ENCODE measurements at regions not wholly inside any gene's neighbourhood (a gene's known extent, or its start where the extent isn't known, plus 50 kb on each side); places are given as distances from the start of the nearest gene placed in this dataset.
"Not testable (repeated sequence)": the region's sequence is repeated elsewhere in the genome, so short reads cannot be mapped to it uniquely, and the experiment has no call there.

GRCh38 chr11:126149759-126150625 lies 61.5 kb downstream of the RPUSD4 start:
- DNase-seq = no peak
- peak; percentile 34 for ATAC-seq
- intact Hi-C loops (cut with micrococcal nuclease) = no loop called here

- ATAC-seq (no peak), DNase-seq (no peak)
- intact Hi-C loops (cut with micrococcal nuclease) = no loop called here
Observed at GRCh38 chr11:126148317-126148716, 63.1 kb downstream of the RPUSD4 start.

- DNase-seq = no peak
- no peak for ATAC-seq
- intact Hi-C loops (cut with micrococcal nuclease) = no loop called here
Observed at GRCh38 chr11:126147208-126148111, 64.0 kb downstream of the RPUSD4 start.

GRCh38 chr11:126146454-126147192 lies 64.8 kb downstream of the RPUSD4 start:
- ATAC-seq = no peak
- intact Hi-C loops (cut with micrococcal nuclease) = no loop called here
- no peak for DNase-seq

GRCh38 chr11:126145954-126146353 lies 65.5 kb downstream of the RPUSD4 start:
- intact Hi-C loops (cut with micrococcal nuclease) = no loop called here
- ATAC-seq (no peak), DNase-seq (no peak)

- intact Hi-C loops (cut with micrococcal nuclease); DNase-seq; ATAC-seq: not testable (repeated sequence)
Observed at GRCh38 chr11:126143491-126143890, 68.0 kb downstream of the RPUSD4 start.

- peak; percentile 54 for ATAC-seq
- intact Hi-C loops (cut with micrococcal nuclease) = no loop called here
- DNase-seq = peak; percentile 79
Observed at GRCh38 chr11:126140926-126141280, 70.5 kb downstream of the RPUSD4 start.

GRCh38 chr11:126140201-126140925 lies 71.1 kb downstream of the RPUSD4 start:
- intact Hi-C loops (cut with micrococcal nuclease) = no loop called here
- peak; percentile 54 for ATAC-seq
- no peak for DNase-seq

GRCh38 chr11:126139111-126140091 lies 72.0 kb downstream of the RPUSD4 start:
- DNase-seq (peak; percentile 65), ATAC-seq (peak; percentile 55)
- intact Hi-C loops (cut with micrococcal nuclease) = no loop called here

GRCh38 chr11:126138636-126139035 lies 72.8 kb downstream of the RPUSD4 start:
- ATAC-seq (peak; percentile 18), DNase-seq (peak; percentile 40)
- intact Hi-C loops (cut with micrococcal nuclease) = no loop called here

GRCh38 chr11:126137136-126137535 lies 74.3 kb downstream of the RPUSD4 start:
- ATAC-seq = peak; percentile 23

GRCh38 chr11:126136507-126136906 lies 73.8 kb upstream of the CDON start:
- ATAC-seq = peak; percentile 58
- intact Hi-C loops (cut with micrococcal nuclease) = no loop called here

More at GRCh38 chr11:126137136-126137535, 74.3 kb downstream of the RPUSD4 start:
- DNase-seq = no peak
- intact Hi-C loops (cut with micrococcal nuclease) = no loop called here

GRCh38 chr11:126135235-126136176 lies 72.8 kb upstream of the CDON start:
- no peak for DNase-seq
- intact Hi-C loops (cut with micrococcal nuclease) = no loop called here
- ATAC-seq = no peak

More at GRCh38 chr11:126136507-126136906, 73.8 kb upstream of the CDON start:
- DNase-seq = peak; percentile 63

GRCh38 chr11:126134461-126135155 lies 71.9 kb upstream of the CDON start:
- ATAC-seq (no peak), DNase-seq (no peak)
- intact Hi-C loops (cut with micrococcal nuclease) = no loop called here

- ATAC-seq (no peak), DNase-seq (no peak)
- intact Hi-C loops (cut with micrococcal nuclease) = no loop called here
Observed at GRCh38 chr11:126133901-126134300, 71.2 kb upstream of the CDON start.

GRCh38 chr11:126132319-126132718 lies 69.7 kb upstream of the CDON start:
- peak; percentile 74 for DNase-seq
- peak; percentile 74 for ATAC-seq
- intact Hi-C loops (cut with micrococcal nuclease) = no loop called here
